ENCODE measurements at regions not wholly inside any gene's neighbourhood (a gene's known extent, or its start where the extent isn't known, plus 50 kb on each side); places are given as distances from the start of the nearest gene placed in this dataset.

DNA sequence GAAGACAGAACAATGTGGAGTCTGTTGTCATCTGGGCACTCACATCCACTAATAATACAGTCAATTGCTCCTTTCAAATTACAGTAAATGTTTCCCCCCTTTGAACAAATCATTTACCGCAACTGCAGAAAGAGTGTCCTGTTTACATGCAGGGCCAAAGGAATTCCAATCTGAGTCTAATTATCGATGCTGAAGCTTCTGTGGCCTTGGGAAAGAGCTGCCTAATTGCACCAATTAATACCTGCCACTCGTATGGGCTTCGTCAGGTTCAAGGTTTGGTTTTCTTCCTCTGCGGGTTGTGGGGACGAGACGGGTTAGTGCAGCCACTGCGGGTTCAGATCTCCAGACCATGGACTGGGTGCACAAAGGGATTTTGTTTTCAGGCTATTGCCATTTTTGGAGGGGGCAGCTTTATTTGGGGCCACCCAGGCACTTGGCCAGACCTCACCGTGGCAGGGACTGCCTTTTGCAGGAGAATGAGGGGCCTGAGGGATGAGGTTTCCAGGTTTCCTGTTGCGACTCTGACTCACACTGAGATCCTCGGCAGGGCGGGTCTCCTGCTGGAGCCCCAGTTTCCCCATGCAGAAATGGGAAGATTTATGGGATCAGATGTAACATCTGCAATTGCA is 147.6 kb downstream of the MIAT start (continued):
- TF ChIP-seq SIN3A (conservative IDR thresholded peaks at IDR 0.05 in 1 of 2, IDR thresholded peaks at IDR 0.05 in 1 of 2; ENCODE audit: low read depth in 1 of 2, low read length in 2 of 2) (no peak), PHF8 (conservative IDR thresholded peaks at IDR 0.05; ENCODE audit: low read depth, low read length) (no peak), CREB1 (IDR thresholded peaks at IDR 0.05) (no peak)
- TF ChIP-seq, protein P1, sequence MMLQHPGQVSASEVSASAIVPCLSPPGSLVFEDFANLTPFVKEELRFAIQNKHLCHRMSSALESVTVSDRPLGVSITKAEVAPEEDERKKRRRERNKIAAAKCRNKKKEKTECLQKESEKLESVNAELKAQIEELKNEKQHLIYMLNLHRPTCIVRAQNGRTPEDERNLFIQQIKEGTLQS (IDR thresholded peaks at IDR 0.05; ENCODE audit: insufficient read depth, low read depth, low read length): no peak

Measured in H1 (cell line).